ENCODE measurements at regions not wholly inside any gene's neighbourhood (a gene's known extent, or its start where the extent isn't known, plus 50 kb on each side); places are given as distances from the start of the nearest gene placed in this dataset.

- no peaks in the 10 kb centered on the region for H3K79me2 ChIP-seq (ENCODE audit: insufficient read depth, low read length)
- H4K20me1 ChIP-seq (ENCODE audit: insufficient read depth, low read length): no peaks in the 10 kb centered on the region
- H3K4me1 Mint-ChIP-seq: no peaks in the 10 kb centered on the region
- peaks cover 0 to 2% (median 0%) of the 10 kb centered on the region in 3 donors for H3K27me3 Mint-ChIP-seq (ENCODE audit: low read depth in 3 of 3)
- H3K36me3 Mint-ChIP-seq: no peaks in the 10 kb centered on the region
- H3K9me3 Mint-ChIP-seq: peaks cover 0 to 6% (median 3%) of the 10 kb centered on the region in 7 donors
- H3K9ac ChIP-seq (ENCODE audit: insufficient read depth, low read length, poor library complexity, severe bottlenecking): no peak overlapping the region
- no peak overlapping the region for H3K27ac ChIP-seq (ENCODE audit: low read depth in 1 of 2, low read length in 2 of 2)
- no peak overlapping the region for H3K4me2 ChIP-seq (replicated peaks; ENCODE audit: extremely low read depth, low read length, poor library complexity, severe bottlenecking)
- no peaks in the 10 kb centered on the region for H3K36me3 ChIP-seq (replicated peaks in 1 of 2; ENCODE audit: control insufficient read depth in 1 of 2, insufficient read depth in 2 of 2, low read length in 2 of 2)
- TF ChIP-seq, protein P1, sequence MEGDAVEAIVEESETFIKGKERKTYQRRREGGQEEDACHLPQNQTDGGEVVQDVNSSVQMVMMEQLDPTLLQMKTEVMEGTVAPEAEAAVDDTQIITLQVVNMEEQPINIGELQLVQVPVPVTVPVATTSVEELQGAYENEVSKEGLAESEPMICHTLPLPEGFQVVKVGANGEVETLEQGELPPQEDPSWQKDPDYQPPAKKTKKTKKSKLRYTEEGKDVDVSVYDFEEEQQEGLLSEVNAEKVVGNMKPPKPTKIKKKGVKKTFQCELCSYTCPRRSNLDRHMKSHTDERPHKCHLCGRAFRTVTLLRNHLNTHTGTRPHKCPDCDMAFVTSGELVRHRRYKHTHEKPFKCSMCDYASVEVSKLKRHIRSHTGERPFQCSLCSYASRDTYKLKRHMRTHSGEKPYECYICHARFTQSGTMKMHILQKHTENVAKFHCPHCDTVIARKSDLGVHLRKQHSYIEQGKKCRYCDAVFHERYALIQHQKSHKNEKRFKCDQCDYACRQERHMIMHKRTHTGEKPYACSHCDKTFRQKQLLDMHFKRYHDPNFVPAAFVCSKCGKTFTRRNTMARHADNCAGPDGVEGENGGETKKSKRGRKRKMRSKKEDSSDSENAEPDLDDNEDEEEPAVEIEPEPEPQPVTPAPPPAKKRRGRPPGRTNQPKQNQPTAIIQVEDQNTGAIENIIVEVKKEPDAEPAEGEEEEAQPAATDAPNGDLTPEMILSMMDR (IDR thresholded peaks at IDR 0.05): no peak
- no peak overlapping the region for H2AFZ ChIP-seq (ENCODE audit: insufficient read depth, low read depth, low read length, poor library complexity, severe bottlenecking)
- no peak overlapping the region for H3K27ac Mint-ChIP-seq
- peaks cover 5 to 6% of the 10 kb centered on the region in 2 donors for H3K9me3 ChIP-seq (replicated peaks in 1 of 2; ENCODE audit: control insufficient read depth in 1 of 2, insufficient read depth in 1 of 2, low read length in 2 of 2)
- no peaks in the 10 kb centered on the region for H3K4me1 ChIP-seq (ENCODE audit: control insufficient read depth in 1 of 2, insufficient read depth in 2 of 2, low read length in 2 of 2)
- no peaks in the 10 kb centered on the region for H3K27me3 ChIP-seq (ENCODE audit: control insufficient read depth in 2 of 2, insufficient read depth in 2 of 2, low read length in 2 of 2)
- no peak overlapping the region for H3K4me3 ChIP-seq (replicated peaks in 1 of 3; ENCODE audit: low read depth in 2 of 3, low read length in 3 of 3)
- 90% methylated on average over 1 of the region's 2 CpGs for WGBS (ENCODE audit: insufficient coverage)
- no peak for DNase-seq
- no peak overlapping the region for H3K4me3 Mint-ChIP-seq
- intact Hi-C loops (cut with micrococcal nuclease): no loop called here
Measured at GRCh38 chr1:79599257-79599656, 592.7 kb upstream of the ADGRL4 start.

GRCh38 chr1:79595931-79596330 lies 589.4 kb upstream of the ADGRL4 start:
- no peak overlapping the region for H2AFZ ChIP-seq (ENCODE audit: insufficient read depth, low read depth, low read length, poor library complexity, severe bottlenecking)
- TF ChIP-seq, protein P1 (IDR thresholded peaks at IDR 0.05): no peak
- no peaks in the 10 kb centered on the region for H3K36me3 ChIP-seq (replicated peaks in 1 of 2; ENCODE audit: control insufficient read depth in 1 of 2, insufficient read depth in 2 of 2, low read length in 2 of 2)
- Mint-ChIP-seq H3K27me3 (ENCODE audit: low read depth in 3 of 3) (no peaks in the 10 kb centered on the region), H3K27ac (no peak overlapping the region), H3K9me3 (peaks cover 0 to 13% (median 5%) of the 10 kb centered on the region in 7 donors), H3K36me3 (no peaks in the 10 kb centered on the region), H3K4me3 (no peak overlapping the region), H3K4me1 (no peaks in the 10 kb centered on the region)
- H3K4me1 ChIP-seq (ENCODE audit: control insufficient read depth in 1 of 2, insufficient read depth in 2 of 2, low read length in 2 of 2): no peaks in the 10 kb centered on the region
- H3K27ac ChIP-seq (ENCODE audit: low read depth in 1 of 2, low read length in 2 of 2): no peak overlapping the region
- intact Hi-C loops (cut with micrococcal nuclease): no loop called here
- H4K20me1 ChIP-seq (ENCODE audit: insufficient read depth, low read length): no peaks in the 10 kb centered on the region
- H3K4me3 ChIP-seq (replicated peaks in 1 of 3; ENCODE audit: low read depth in 2 of 3, low read length in 3 of 3): no peak overlapping the region
- no peak for DNase-seq
- no peaks in the 10 kb centered on the region for H3K79me2 ChIP-seq (ENCODE audit: insufficient read depth, low read length)
- H3K27me3 ChIP-seq (ENCODE audit: control insufficient read depth in 2 of 2, insufficient read depth in 2 of 2, low read length in 2 of 2): no peaks in the 10 kb centered on the region
- peaks cover 6 to 9% of the 10 kb centered on the region in 2 donors for H3K9me3 ChIP-seq (replicated peaks in 1 of 2; ENCODE audit: control insufficient read depth in 1 of 2, insufficient read depth in 1 of 2, low read length in 2 of 2)
- no peak overlapping the region for H3K4me2 ChIP-seq (replicated peaks; ENCODE audit: extremely low read depth, low read length, poor library complexity, severe bottlenecking)
- no peak overlapping the region for H3K9ac ChIP-seq (ENCODE audit: insufficient read depth, low read length, poor library complexity, severe bottlenecking)
- no CpG with 5 or more reads among the region's 1 CpG for WGBS (ENCODE audit: insufficient coverage)
